ENCODE measurements at regions not wholly inside any gene's neighbourhood (a gene's known extent, or its start where the extent isn't known, plus 50 kb on each side); places are given as distances from the start of the nearest gene placed in this dataset.
"Not testable (repeated sequence)": the region's sequence is repeated elsewhere in the genome, so short reads cannot be mapped to it uniquely, and the experiment has no call there.

GRCh38 chr15:25236143-25236860 is 202.5 kb downstream of the UBE3A start:
- no peak for DNase-seq (ENCODE audit: low read depth)

- DNase-seq (ENCODE audit: low read depth): no peak
Observed at GRCh38 chr15:25236861-25237155, 202.0 kb downstream of the UBE3A start.

GRCh38 chr15:25237291-25237978 is 201.4 kb downstream of the UBE3A start:
- no peak for DNase-seq (ENCODE audit: low read depth)

GRCh38 chr15:25238126-25238525 is 200.7 kb downstream of the UBE3A start:
- DNase-seq (ENCODE audit: low read depth): no peak

- no peak for DNase-seq (ENCODE audit: low read depth)
Observed at GRCh38 chr15:25238716-25239470, 199.9 kb downstream of the UBE3A start.

GRCh38 chr15:25239471-25240345 is 199.1 kb downstream of the UBE3A start:
- DNase-seq (ENCODE audit: low read depth): no peak

- DNase-seq (ENCODE audit: low read depth): no peak
Observed at GRCh38 chr15:25240461-25241021, 198.3 kb downstream of the UBE3A start.

GRCh38 chr15:25241241-25241801 is 197.5 kb downstream of the UBE3A start:
- no peak for DNase-seq (ENCODE audit: low read depth)

- no peak for DNase-seq (ENCODE audit: low read depth)
Observed at GRCh38 chr15:25242166-25242879, 196.5 kb downstream of the UBE3A start.

- no peak for DNase-seq (ENCODE audit: low read depth)
Observed at GRCh38 chr15:25242957-25243799, 195.6 kb downstream of the UBE3A start.

- no peak for DNase-seq (ENCODE audit: low read depth)
Observed at GRCh38 chr15:25243800-25244097, 195.1 kb downstream of the UBE3A start.

- DNase-seq (ENCODE audit: low read depth): no peak
Observed at GRCh38 chr15:25244731-25245585, 193.9 kb downstream of the UBE3A start.

- DNase-seq (ENCODE audit: low read depth): no peak
Observed at GRCh38 chr15:25245801-25246622, 192.8 kb downstream of the UBE3A start.

GRCh38 chr15:25246641-25247406 is 192.0 kb downstream of the UBE3A start:
- DNase-seq (ENCODE audit: low read depth): no peak

GRCh38 chr15:25247407-25248038 is 191.3 kb downstream of the UBE3A start:
- no peak for DNase-seq (ENCODE audit: low read depth)

- not testable (repeated sequence) for DNase-seq (ENCODE audit: low read depth)
Observed at GRCh38 chr15:25248087-25248486, 190.7 kb downstream of the UBE3A start.
